ENCODE measurements at regions not wholly inside any gene's neighbourhood (a gene's known extent, or its start where the extent isn't known, plus 50 kb on each side); places are given as distances from the start of the nearest gene placed in this dataset.

- no peak for TF ChIP-seq SIN3B (IDR thresholded peaks at IDR 0.05; ENCODE audit: low read length)
- 0 out of 2 replicates have a peak, but pooled peaks have one; percentile 24 for TF ChIP-seq PAXIP1 (CRISPR knock-in tag; conservative IDR thresholded peaks at IDR 0.05)
- no peak for TF ChIP-seq PHF21A (CRISPR knock-in tag; IDR thresholded peaks at IDR 0.05)
- TF ChIP-seq TOE1 (CRISPR knock-in tag; IDR thresholded peaks at IDR 0.05) = no peak
- TF ChIP-seq ATF4 (CRISPR knock-in tag; IDR thresholded peaks at IDR 0.05) = peak in 1 of 2 experiments; percentile 22; a peak in 1 of 4 replicates
- no peak for TF ChIP-seq ZNF7 (CRISPR knock-in tag; IDR thresholded peaks at IDR 0.05)
- peak; percentile 57; the same call in 1 of the 2 replicates for TF ChIP-seq MED1 (CRISPR knock-in tag; IDR thresholded peaks at IDR 0.05)
- TF ChIP-seq SNAI1 (CRISPR knock-in tag; IDR thresholded peaks at IDR 0.05; ENCODE audit: borderline replicate concordance) = no peak
- peak; percentile 19; the same call in 1 of the 2 replicates for TF ChIP-seq GATAD2A (CRISPR knock-in tag; IDR thresholded peaks at IDR 0.05)
- TF ChIP-seq SAP130 (CRISPR knock-in tag; IDR thresholded peaks at IDR 0.05; ENCODE audit: low read depth) = peak; percentile 39; the same call in 1 of the 2 replicates
- peak; percentile 63 for TF ChIP-seq RARA (CRISPR knock-in tag; IDR thresholded peaks at IDR 0.05)
- TF ChIP-seq ARID5B (CRISPR knock-in tag; IDR thresholded peaks at IDR 0.05) = peak; percentile 73
- TF ChIP-seq ETS1 (CRISPR knock-in tag; IDR thresholded peaks at IDR 0.05) = no peak
- no peak for TF ChIP-seq ZNF451 (CRISPR knock-in tag; IDR thresholded peaks at IDR 0.05)
- TF ChIP-seq SOX6 (IDR thresholded peaks at IDR 0.05) = no peak
- peak; percentile 71 for TF ChIP-seq SOX6 (CRISPR knock-in tag; IDR thresholded peaks at IDR 0.05)
- no peak for TF ChIP-seq SOX13 (IDR thresholded peaks at IDR 0.05)
- TF ChIP-seq SOX13 (CRISPR knock-in tag; conservative IDR thresholded peaks at IDR 0.05 in 1 of 2, IDR thresholded peaks at IDR 0.05 in 1 of 2) = peak in 1 of 2 experiments; percentile 68; a peak in 1 of 4 replicates
- 0 out of 2 replicates have a peak, but pooled peaks have one; percentile 6 for TF ChIP-seq CREB1 (IDR thresholded peaks at IDR 0.05)
- TF ChIP-seq CREB1 (CRISPR knock-in tag; IDR thresholded peaks at IDR 0.05) = no peak
- TF ChIP-seq BCL6 (CRISPR knock-in tag; IDR thresholded peaks at IDR 0.05) = peak; percentile 34; the same call in 1 of the 2 replicates
- TF ChIP-seq GFI1 (CRISPR knock-in tag; IDR thresholded peaks at IDR 0.05; ENCODE audit: borderline replicate concordance) = peak; percentile 60; the same call in 1 of the 2 replicates
- TF ChIP-seq NFYB (CRISPR knock-in tag; IDR thresholded peaks at IDR 0.05) = no peak
- peak; percentile 68; the same call in 1 of the 2 replicates for TF ChIP-seq MEIS2 (CRISPR knock-in tag; IDR thresholded peaks at IDR 0.05)
These were observed 53.8 kb upstream of the ZSWIM5 start (continued) for GRCh38 chr1:45260244-45260643.
